ENCODE measurements at regions not wholly inside any gene's neighbourhood (a gene's known extent, or its start where the extent isn't known, plus 50 kb on each side); places are given as distances from the start of the nearest gene placed in this dataset.
"Not testable (repeated sequence)": the region's sequence is repeated elsewhere in the genome, so short reads cannot be mapped to it uniquely, and the experiment has no call there.

- Histone ChIP-seq H3K27ac (ENCODE audit: low read depth in 2 of 2, low read length in 2 of 2) (peak overlapping the region; percentile 5 to 90), H3K9ac (ENCODE audit: low read depth in 1 of 2, low read length in 2 of 2) (no peak overlapping the region), H3K4me1 (ENCODE audit: control insufficient read depth in 2 of 2, insufficient read depth in 2 of 2, low read length in 2 of 2) (peaks cover 49 to 63% of the 10 kb centered on the region in 2 donors), H3K4me3 (ENCODE audit: low read length in 2 of 2) (no peak overlapping the region), H3K9me3 (ENCODE audit: control insufficient read depth in 2 of 2, low read length in 2 of 2) (no peaks in the 10 kb centered on the region), H3K36me3 (ENCODE audit: control insufficient read depth in 2 of 2, insufficient read depth in 2 of 2, low read length in 2 of 2) (no peaks in the 10 kb centered on the region), H3K27me3 (ENCODE audit: control insufficient read depth in 2 of 2, insufficient read depth in 2 of 2, low read length in 2 of 2) (no peaks in the 10 kb centered on the region)
Measured at GRCh38 chr17:72470734-72471133, 349.9 kb downstream of the SOX9 start.

- Histone ChIP-seq H3K36me3 (ENCODE audit: control insufficient read depth in 2 of 2, insufficient read depth in 2 of 2, low read length in 2 of 2) (no peaks in the 10 kb centered on the region), H3K9me3 (ENCODE audit: control insufficient read depth in 2 of 2, low read length in 2 of 2) (no peaks in the 10 kb centered on the region), H3K27me3 (ENCODE audit: control insufficient read depth in 2 of 2, insufficient read depth in 2 of 2, low read length in 2 of 2) (no peaks in the 10 kb centered on the region), H3K27ac (ENCODE audit: low read depth in 2 of 2, low read length in 2 of 2) (peak overlapping the region; percentile 5 to 23), H3K4me3 (ENCODE audit: low read length in 2 of 2) (no peak overlapping the region), H3K4me1 (ENCODE audit: control insufficient read depth in 2 of 2, insufficient read depth in 2 of 2, low read length in 2 of 2) (peaks cover 48 to 63% of the 10 kb centered on the region in 2 donors), H3K9ac (ENCODE audit: low read depth in 1 of 2, low read length in 2 of 2) (no peak overlapping the region)
Measured at GRCh38 chr17:72471296-72471695, 350.5 kb downstream of the SOX9 start.

DNA sequence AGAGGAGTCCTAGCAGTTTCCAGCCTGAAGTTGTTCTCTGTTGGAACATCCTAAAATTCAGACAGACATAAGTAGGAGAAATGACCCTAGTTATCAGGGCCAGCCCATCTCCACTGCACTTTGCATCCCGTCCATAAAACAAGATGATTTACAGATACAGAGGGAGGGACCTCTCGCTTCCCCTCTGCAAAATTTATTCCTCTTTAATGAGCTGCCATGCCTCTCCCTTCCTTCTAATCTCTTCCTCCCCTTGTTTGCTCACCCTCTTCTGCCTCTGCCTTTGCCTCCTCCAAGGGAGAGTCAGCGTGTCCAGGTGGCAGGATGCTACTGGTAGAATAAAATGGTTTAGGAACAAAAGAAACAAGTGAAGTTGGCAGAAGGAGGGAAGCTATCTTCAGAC, 351.3 kb downstream of the SOX9 start:
- Histone ChIP-seq H3K27me3 (ENCODE audit: control insufficient read depth in 2 of 2, insufficient read depth in 2 of 2, low read length in 2 of 2) (no peaks in the 10 kb centered on the region), H3K4me1 (ENCODE audit: control insufficient read depth in 2 of 2, insufficient read depth in 2 of 2, low read length in 2 of 2) (peaks cover 43 to 67% of the 10 kb centered on the region in 2 donors), H3K9me3 (ENCODE audit: control insufficient read depth in 2 of 2, low read length in 2 of 2) (no peaks in the 10 kb centered on the region), H3K9ac (ENCODE audit: low read depth in 1 of 2, low read length in 2 of 2) (no peak overlapping the region), H3K27ac (ENCODE audit: low read depth in 2 of 2, low read length in 2 of 2) (peak overlapping the region in 1 of 2 donors; percentile 11), H3K4me3 (ENCODE audit: low read length in 2 of 2) (no peak overlapping the region), H3K36me3 (ENCODE audit: control insufficient read depth in 2 of 2, insufficient read depth in 2 of 2, low read length in 2 of 2) (no peaks in the 10 kb centered on the region)

DNA sequence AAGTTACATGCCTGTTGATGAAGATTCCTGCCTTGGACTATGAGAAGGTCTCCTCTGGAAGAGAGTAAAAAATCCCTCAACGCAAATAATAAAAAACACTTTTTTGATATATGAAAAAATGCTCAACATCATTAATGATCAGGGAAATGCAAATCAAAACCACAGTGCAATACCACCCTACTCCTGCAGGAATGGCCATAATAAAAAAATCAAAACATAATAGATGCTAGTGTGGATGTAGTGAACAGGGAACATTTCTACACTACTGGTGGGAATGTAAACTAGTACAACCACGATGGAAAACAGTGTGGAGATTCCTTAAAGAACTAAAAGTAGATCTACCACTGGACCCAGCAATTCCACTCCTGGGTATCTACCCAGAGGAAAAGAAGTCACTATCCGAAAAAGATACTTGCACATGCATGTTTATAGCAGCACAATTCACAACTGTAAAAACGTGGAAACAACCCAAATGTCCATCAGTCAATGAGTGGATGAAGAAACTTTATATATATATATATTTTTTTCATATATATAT, 352.1 kb downstream of the SOX9 start:
- H3K9me3 ChIP-seq (ENCODE audit: control insufficient read depth in 2 of 2, low read length in 2 of 2); H3K4me3 ChIP-seq (ENCODE audit: low read length in 2 of 2); H3K36me3 ChIP-seq (ENCODE audit: control insufficient read depth in 2 of 2, insufficient read depth in 2 of 2, low read length in 2 of 2); H3K9ac ChIP-seq (ENCODE audit: low read depth in 1 of 2, low read length in 2 of 2); H3K27me3 ChIP-seq (ENCODE audit: control insufficient read depth in 2 of 2, insufficient read depth in 2 of 2, low read length in 2 of 2); H3K27ac ChIP-seq (ENCODE audit: low read depth in 2 of 2, low read length in 2 of 2): not testable (repeated sequence)
- peaks cover 41 to 63% of the 10 kb centered on the region in 2 donors for H3K4me1 ChIP-seq (ENCODE audit: control insufficient read depth in 2 of 2, insufficient read depth in 2 of 2, low read length in 2 of 2)

- Histone ChIP-seq H3K4me1 (ENCODE audit: control insufficient read depth in 2 of 2, insufficient read depth in 2 of 2, low read length in 2 of 2) (peaks cover 30 to 60% of the 10 kb centered on the region in 2 donors), H3K36me3 (ENCODE audit: control insufficient read depth in 2 of 2, insufficient read depth in 2 of 2, low read length in 2 of 2) (no peaks in the 10 kb centered on the region), H3K9ac (ENCODE audit: low read depth in 1 of 2, low read length in 2 of 2) (no peak overlapping the region), H3K9me3 (ENCODE audit: control insufficient read depth in 2 of 2, low read length in 2 of 2) (no peaks in the 10 kb centered on the region), H3K4me3 (ENCODE audit: low read length in 2 of 2) (no peak overlapping the region), H3K27me3 (ENCODE audit: control insufficient read depth in 2 of 2, insufficient read depth in 2 of 2, low read length in 2 of 2) (no peaks in the 10 kb centered on the region), H3K27ac (ENCODE audit: low read depth in 2 of 2, low read length in 2 of 2) (peak overlapping the region in 1 of 2 donors; percentile 66)
Measured at GRCh38 chr17:72474243-72474642, 353.4 kb downstream of the SOX9 start.

DNA sequence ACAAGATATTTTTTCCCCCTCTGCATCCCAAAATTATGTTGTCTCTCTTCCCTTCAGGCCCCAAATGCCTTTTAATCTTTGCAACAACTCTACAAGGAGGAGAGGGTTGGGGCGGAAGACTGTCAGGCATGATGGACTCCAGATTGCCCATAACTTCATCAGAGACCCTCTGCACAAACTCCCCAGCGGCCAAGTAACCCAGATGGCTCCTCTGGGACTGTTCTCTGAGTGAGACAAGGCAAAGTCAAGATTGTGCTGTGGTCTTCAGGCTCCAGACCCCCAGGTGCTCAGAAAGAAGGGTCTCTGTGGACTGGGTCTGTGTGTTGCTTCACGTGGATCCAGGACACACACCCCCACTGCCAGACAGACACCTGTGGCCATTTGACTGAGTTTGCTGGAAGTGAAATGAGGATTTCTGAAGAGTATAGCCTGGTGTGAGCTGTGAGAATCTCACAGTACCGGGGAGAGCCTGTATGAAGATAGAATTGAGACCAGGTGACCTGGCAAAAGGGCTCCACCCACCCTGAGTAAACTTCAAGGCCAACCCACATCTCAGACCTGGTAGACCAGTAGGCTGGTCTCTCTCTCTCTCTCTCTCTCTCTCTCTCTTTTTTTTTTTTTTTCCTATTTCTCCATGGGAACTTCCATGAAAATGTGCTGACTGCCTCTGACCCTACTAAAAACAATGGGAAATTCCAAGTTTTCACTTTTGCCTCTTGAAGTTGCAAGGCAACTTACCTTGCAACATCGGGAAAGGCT, 354.1 kb downstream of the SOX9 start:
- H3K4me1 ChIP-seq (ENCODE audit: control insufficient read depth in 2 of 2, insufficient read depth in 2 of 2, low read length in 2 of 2): peaks cover 28 to 55% of the 10 kb centered on the region in 2 donors
- H3K9ac ChIP-seq (ENCODE audit: low read depth in 1 of 2, low read length in 2 of 2): peak overlapping the region in 1 of 2 donors; percentile 40
- no peaks in the 10 kb centered on the region for H3K36me3 ChIP-seq (ENCODE audit: control insufficient read depth in 2 of 2, insufficient read depth in 2 of 2, low read length in 2 of 2)
- no peaks in the 10 kb centered on the region for H3K9me3 ChIP-seq (ENCODE audit: control insufficient read depth in 2 of 2, low read length in 2 of 2)
- peak overlapping the region; percentile 65 to 66 for H3K27ac ChIP-seq (ENCODE audit: low read depth in 2 of 2, low read length in 2 of 2)
- H3K27me3 ChIP-seq (ENCODE audit: control insufficient read depth in 2 of 2, insufficient read depth in 2 of 2, low read length in 2 of 2): no peaks in the 10 kb centered on the region
- H3K4me3 ChIP-seq (ENCODE audit: low read length in 2 of 2): no peak overlapping the region

- no peaks in the 10 kb centered on the region for H3K9me3 ChIP-seq (ENCODE audit: control insufficient read depth in 2 of 2, low read length in 2 of 2)
- no peaks in the 10 kb centered on the region for H3K36me3 ChIP-seq (ENCODE audit: control insufficient read depth in 2 of 2, insufficient read depth in 2 of 2, low read length in 2 of 2)
- peak overlapping the region in 1 of 2 donors; percentile 14 for H3K9ac ChIP-seq (ENCODE audit: low read depth in 1 of 2, low read length in 2 of 2)
- H3K27ac ChIP-seq (ENCODE audit: low read depth in 2 of 2, low read length in 2 of 2): peak overlapping the region; percentile 48 to 81
- peaks cover 22 to 45% of the 10 kb centered on the region in 2 donors for H3K4me1 ChIP-seq (ENCODE audit: control insufficient read depth in 2 of 2, insufficient read depth in 2 of 2, low read length in 2 of 2)
- H3K27me3 ChIP-seq (ENCODE audit: control insufficient read depth in 2 of 2, insufficient read depth in 2 of 2, low read length in 2 of 2): no peaks in the 10 kb centered on the region
- H3K4me3 ChIP-seq (ENCODE audit: low read length in 2 of 2): no peak overlapping the region
Measured at GRCh38 chr17:72476134-72476533, 355.3 kb downstream of the SOX9 start.

GRCh38 chr17:72476575-72476986, 355.8 kb downstream of the SOX9 start:
- Histone ChIP-seq H3K4me1 (ENCODE audit: control insufficient read depth in 2 of 2, insufficient read depth in 2 of 2, low read length in 2 of 2) (peaks cover 22 to 44% of the 10 kb centered on the region in 2 donors), H3K9me3 (ENCODE audit: control insufficient read depth in 2 of 2, low read length in 2 of 2) (no peaks in the 10 kb centered on the region), H3K27ac (ENCODE audit: low read depth in 2 of 2, low read length in 2 of 2) (peak overlapping the region; percentile 77 to 81), H3K4me3 (ENCODE audit: low read length in 2 of 2) (no peak overlapping the region), H3K27me3 (ENCODE audit: control insufficient read depth in 2 of 2, insufficient read depth in 2 of 2, low read length in 2 of 2) (no peaks in the 10 kb centered on the region), H3K9ac (ENCODE audit: low read depth in 1 of 2, low read length in 2 of 2) (no peak overlapping the region), H3K36me3 (ENCODE audit: control insufficient read depth in 2 of 2, insufficient read depth in 2 of 2, low read length in 2 of 2) (no peaks in the 10 kb centered on the region)

- H3K4me3 ChIP-seq (ENCODE audit: low read length in 2 of 2): peak overlapping the region in 1 of 2 donors; percentile 37
- H3K9ac ChIP-seq (ENCODE audit: low read depth in 1 of 2, low read length in 2 of 2): peak overlapping the region in 1 of 2 donors; percentile 16
- H3K27me3 ChIP-seq (ENCODE audit: control insufficient read depth in 2 of 2, insufficient read depth in 2 of 2, low read length in 2 of 2): no peaks in the 10 kb centered on the region
- no peaks in the 10 kb centered on the region for H3K36me3 ChIP-seq (ENCODE audit: control insufficient read depth in 2 of 2, insufficient read depth in 2 of 2, low read length in 2 of 2)
- peaks cover 17 to 36% of the 10 kb centered on the region in 2 donors for H3K4me1 ChIP-seq (ENCODE audit: control insufficient read depth in 2 of 2, insufficient read depth in 2 of 2, low read length in 2 of 2)
- peak overlapping the region; percentile 77 to 81 for H3K27ac ChIP-seq (ENCODE audit: low read depth in 2 of 2, low read length in 2 of 2)
- H3K9me3 ChIP-seq (ENCODE audit: control insufficient read depth in 2 of 2, low read length in 2 of 2): no peaks in the 10 kb centered on the region
Measured at GRCh38 chr17:72477491-72477890, 356.7 kb downstream of the SOX9 start.

DNA sequence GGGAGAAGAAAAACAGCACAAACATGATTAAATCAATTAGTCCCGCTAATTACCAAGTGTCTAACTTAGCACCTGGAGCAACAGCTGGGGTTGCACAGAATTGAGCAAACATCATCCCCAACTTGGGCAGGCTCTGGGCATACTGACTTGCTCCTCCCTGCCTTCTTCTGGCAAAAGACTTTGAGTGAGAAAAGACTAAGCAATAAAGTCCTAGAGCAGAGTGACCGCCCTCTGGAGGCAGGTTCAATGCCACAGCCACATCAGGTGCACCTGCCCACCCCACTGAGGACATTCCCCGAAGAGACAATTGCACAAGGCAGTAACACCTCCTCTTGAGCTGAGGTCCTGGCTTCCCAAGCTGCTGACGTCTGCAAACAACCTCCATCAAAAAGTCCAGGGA, 358.3 kb downstream of the SOX9 start:
- no peaks in the 10 kb centered on the region for H3K36me3 ChIP-seq (ENCODE audit: control insufficient read depth in 2 of 2, insufficient read depth in 2 of 2, low read length in 2 of 2)

More for the DNA sequence above, 358.3 kb downstream of the SOX9 start:
- H3K27me3 ChIP-seq (ENCODE audit: control insufficient read depth in 2 of 2, insufficient read depth in 2 of 2, low read length in 2 of 2): no peaks in the 10 kb centered on the region
- peaks cover 15 to 35% of the 10 kb centered on the region in 2 donors for H3K4me1 ChIP-seq (ENCODE audit: control insufficient read depth in 2 of 2, insufficient read depth in 2 of 2, low read length in 2 of 2)
- H3K9me3 ChIP-seq (ENCODE audit: control insufficient read depth in 2 of 2, low read length in 2 of 2): no peaks in the 10 kb centered on the region
- H3K4me3 ChIP-seq (ENCODE audit: low read length in 2 of 2): no peak overlapping the region
- peak overlapping the region in 1 of 2 donors; percentile 25 for H3K27ac ChIP-seq (ENCODE audit: low read depth in 2 of 2, low read length in 2 of 2)
- no peak overlapping the region for H3K9ac ChIP-seq (ENCODE audit: low read depth in 1 of 2, low read length in 2 of 2)

Measured in mucosa of rectum (tissue), 2 donors.